Ovary (tissue), 7 donors: ENCODE measurements at regions not wholly inside any gene's neighbourhood (a gene's known extent, or its start where the extent isn't known, plus 50 kb on each side); places are given as distances from the start of the nearest gene placed in this dataset.
"Not testable (repeated sequence)": the region's sequence is repeated elsewhere in the genome, so short reads cannot be mapped to it uniquely, and the experiment has no call there.

ENCODE experiments used
- DNase-seq, 5 donors: peaks; one replicate each; pipeline ENCODE4 v3.0.0-alpha.2; 2019 to 2020
- H3K27ac ChIP-seq, 2 donors: fragments of 200-600 bp; one replicate each; pipeline versions ENCODE4 v1.5.1 to v1.8.0; 2019 to 2022
- H3K27me3 ChIP-seq: fragments of 200-600 bp; one replicate; pipeline ENCODE4 v1.8.0; 2022
- H3K36me3 ChIP-seq: fragments of 200-600 bp; sonication (generic); one replicate; pipeline ENCODE4 v1.5.1; 2019
- H3K4me1 ChIP-seq: one replicate; pipeline ENCODE4 v1.8.1; 2013; ENCODE audit warnings: mild to moderate bottlenecking, moderate library complexity; ENCODE audit not compliant: insufficient read depth
- H3K4me3 ChIP-seq: fragments of 200-600 bp; sonication (generic); one replicate; pipeline ENCODE4 v1.5.1; 2017
- H3K9me3 ChIP-seq, 2 donors: fragments of 200-600 bp in 1 of 2; sonication (generic) in 1 of 2; one replicate each; pipeline versions ENCODE4 v1.5.1 to v1.8.1; 2013 to 2019; ENCODE audit warnings: mild to moderate bottlenecking in 1 of 2, moderate library complexity in 1 of 2
- EP300 ChIP-seq: sonication (generic); formaldehyde crosslinking; IDR thresholded peaks from one replicate; pipeline ENCODE4 v1.6.1; 2017; ENCODE audit warnings: antibody characterized with exemption
- POLR2A ChIP-seq: fragments of 450-650 bp; IDR thresholded peaks from one replicate; pipeline ENCODE4 v1.6.1; 2017; ENCODE audit warnings: antibody characterized with exemption, mild to moderate bottlenecking, moderate library complexity
- WGBS, 3 donors: extraction: QIAGEN DNeasy Blood & Tissue Kit in 1 of 3; methylation state at CpG; one replicate each; pipeline versions ENCODE4 v1.1.5 to v1.1.7; 2013 to 2017; 5-methylcytosine and 5-hydroxymethylcytosine counted together
- intact Hi-C, 4 donors: fragments of 100-400 bp; cut with DNase I; formaldehyde crosslinking; loops; one replicate each; pipeline versions ENCODE4 v1.11.0 to v1.15.1; 2022 to 2023
- TF ChIP-seq, protein P1 (sequence below), 3 donors: fragments of 450-650 bp in 2 of 3; fragments of 200-600 bp in 1 of 3; IDR thresholded peaks; one replicate each; pipeline versions ENCODE4 v1.5.1 to v1.8.0; 2016 to 2022; ENCODE audit warnings: antibody characterized with exemption in 3 of 3, mild to moderate bottlenecking in 1 of 3
- donor health status: DM: no; HTN: no; CAD: no; lungs with moderate emphysema.
- donor health status: DM: no; HTN: no; CAD: no.
- donor health status: Bipolar disorder and iron deficiency.
- donor health status: DM: no; HTN: no; CAD: no.
- donor health status: DM: yes; HTN: yes; CAD: no.

- DNase-seq = no peak
- no peak overlapping the region for H3K4me3 ChIP-seq
- no peaks in the 10 kb centered on the region for H3K36me3 ChIP-seq
- 75 to 84% (median 78%) methylated on average over 4 of the region's 4 CpGs for WGBS, 3 donors
- H3K27ac ChIP-seq = no peak overlapping the region
- H3K4me1 ChIP-seq = no peaks in the 10 kb centered on the region
- no peaks in the 10 kb centered on the region for H3K27me3 ChIP-seq
- TF ChIP-seq, protein P1, sequence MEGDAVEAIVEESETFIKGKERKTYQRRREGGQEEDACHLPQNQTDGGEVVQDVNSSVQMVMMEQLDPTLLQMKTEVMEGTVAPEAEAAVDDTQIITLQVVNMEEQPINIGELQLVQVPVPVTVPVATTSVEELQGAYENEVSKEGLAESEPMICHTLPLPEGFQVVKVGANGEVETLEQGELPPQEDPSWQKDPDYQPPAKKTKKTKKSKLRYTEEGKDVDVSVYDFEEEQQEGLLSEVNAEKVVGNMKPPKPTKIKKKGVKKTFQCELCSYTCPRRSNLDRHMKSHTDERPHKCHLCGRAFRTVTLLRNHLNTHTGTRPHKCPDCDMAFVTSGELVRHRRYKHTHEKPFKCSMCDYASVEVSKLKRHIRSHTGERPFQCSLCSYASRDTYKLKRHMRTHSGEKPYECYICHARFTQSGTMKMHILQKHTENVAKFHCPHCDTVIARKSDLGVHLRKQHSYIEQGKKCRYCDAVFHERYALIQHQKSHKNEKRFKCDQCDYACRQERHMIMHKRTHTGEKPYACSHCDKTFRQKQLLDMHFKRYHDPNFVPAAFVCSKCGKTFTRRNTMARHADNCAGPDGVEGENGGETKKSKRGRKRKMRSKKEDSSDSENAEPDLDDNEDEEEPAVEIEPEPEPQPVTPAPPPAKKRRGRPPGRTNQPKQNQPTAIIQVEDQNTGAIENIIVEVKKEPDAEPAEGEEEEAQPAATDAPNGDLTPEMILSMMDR (IDR thresholded peaks at IDR 0.05) = no peak
- TF ChIP-seq POLR2A (no peak), EP300 (no peak)
- intact Hi-C loops = no loop called here
- no peaks in the 10 kb centered on the region for H3K9me3 ChIP-seq
These were observed 867.1 kb upstream of the GBE1 start for GRCh38 chr3:82628385-82629014.

DNA sequence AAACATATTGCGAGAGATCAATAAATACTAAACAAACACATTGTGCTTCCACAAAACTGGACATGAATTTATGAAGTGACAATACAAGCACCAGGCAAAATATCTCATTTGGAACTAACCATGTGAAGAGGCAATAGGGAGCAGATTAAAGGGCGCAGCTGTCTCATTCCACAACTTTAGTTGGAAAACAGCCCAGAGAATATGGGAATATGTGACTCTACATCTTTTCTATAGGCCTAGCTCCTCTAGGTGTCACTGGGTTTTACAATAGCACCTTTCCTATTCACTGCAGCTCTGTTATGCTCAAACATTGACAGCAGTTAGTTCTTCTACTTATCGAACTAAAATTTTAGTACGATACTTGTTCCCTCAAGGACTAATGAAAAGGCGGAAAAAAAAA, 866.3 kb upstream of the GBE1 start:
- 92 to 95% (median 92%) methylated on average over 5 of the region's 5 CpGs for WGBS, 3 donors
- Histone ChIP-seq H3K4me1 (no peaks in the 10 kb centered on the region), H3K27me3 (no peaks in the 10 kb centered on the region), H3K4me3 (no peak overlapping the region), H3K9me3 (no peaks in the 10 kb centered on the region), H3K27ac (no peak overlapping the region), H3K36me3 (no peaks in the 10 kb centered on the region)
- intact Hi-C loops = no loop called here
- TF ChIP-seq, protein P1 (IDR thresholded peaks at IDR 0.05) = no peak
- TF ChIP-seq POLR2A (no peak), EP300 (no peak)
- no peak for DNase-seq

- DNase-seq, H3K27ac ChIP-seq, H3K27me3 ChIP-seq, intact Hi-C loops, H3K4me3 ChIP-seq, H3K9me3 ChIP-seq, H3K4me1 ChIP-seq, H3K36me3 ChIP-seq: not testable (repeated sequence)
- 83 to 93% (median 90%) methylated on average over 3 of the region's 3 CpGs for WGBS, 3 donors
These were observed 859.3 kb upstream of the GBE1 start for GRCh38 chr3:82620744-82621143.

DNA sequence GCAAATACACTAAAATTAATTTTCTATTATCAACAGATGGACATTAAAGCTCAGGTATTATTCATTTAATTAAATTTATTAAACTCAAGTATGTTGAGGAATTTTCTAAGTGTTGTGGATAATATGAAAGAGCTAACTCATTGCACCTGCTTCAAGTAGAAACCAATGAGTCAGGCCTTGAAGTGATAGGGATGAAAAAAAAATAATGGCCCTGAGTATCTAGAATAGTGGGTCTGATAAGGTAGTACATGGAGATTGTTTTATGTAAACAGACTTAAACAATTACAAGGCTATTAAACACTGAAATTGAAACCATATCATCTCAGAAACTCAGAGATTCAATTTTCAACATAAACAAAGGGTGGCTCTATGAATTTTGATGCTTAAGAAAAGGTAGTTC, 857.1 kb upstream of the GBE1 start:
- intact Hi-C loops = no loop called here
- H3K9me3 ChIP-seq = no peaks in the 10 kb centered on the region
- H3K4me3 ChIP-seq = no peak overlapping the region
- no peaks in the 10 kb centered on the region for H3K4me1 ChIP-seq
- no peak overlapping the region for H3K27ac ChIP-seq
- TF ChIP-seq, protein P1 (IDR thresholded peaks at IDR 0.05) = no peak
- no peak for TF ChIP-seq POLR2A
- TF ChIP-seq EP300 = no peak
- no peak for DNase-seq
- H3K36me3 ChIP-seq = no peaks in the 10 kb centered on the region
- no peaks in the 10 kb centered on the region for H3K27me3 ChIP-seq

DNA sequence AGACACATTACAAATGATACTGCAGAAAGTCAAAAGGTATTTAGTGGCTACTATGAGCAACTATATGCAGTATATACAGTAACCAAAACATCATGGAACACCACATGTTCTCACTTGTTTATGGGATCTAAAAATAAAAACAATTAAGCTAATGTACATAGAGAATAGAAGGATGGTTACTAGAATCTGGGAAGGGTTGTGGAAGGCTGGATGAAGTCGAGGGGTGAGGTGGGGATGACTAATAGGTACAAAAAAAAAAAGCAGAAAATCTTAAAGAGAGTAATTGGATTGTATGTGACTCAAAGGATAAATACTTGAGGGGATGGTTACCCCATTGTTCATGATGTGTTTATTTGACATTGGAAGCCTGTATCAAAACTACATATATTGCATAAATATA, 848.8 kb upstream of the GBE1 start:
- intact Hi-C loops = no loop called here
- Histone ChIP-seq H3K4me3 (no peak overlapping the region), H3K27ac (no peak overlapping the region), H3K4me1 (no peaks in the 10 kb centered on the region), H3K27me3 (no peaks in the 10 kb centered on the region), H3K36me3 (no peaks in the 10 kb centered on the region), H3K9me3 (no peaks in the 10 kb centered on the region)
- 69 to 77% (median 73%) methylated on average over 1 of the region's 1 CpG for WGBS, 3 donors
- no peak for TF ChIP-seq EP300
- TF ChIP-seq, protein P1 (IDR thresholded peaks at IDR 0.05) = no peak
- TF ChIP-seq POLR2A = no peak
- no peak for DNase-seq
